GM21825 (cell line): ENCODE measurements at regions not wholly inside any gene's neighbourhood (a gene's known extent, or its start where the extent isn't known, plus 50 kb on each side); places are given as distances from the start of the nearest gene placed in this dataset.

Experiments used
- ATAC-seq: cut with Tn5 transposase; IDR thresholded peaks from one replicate; pipeline ENCODE4 v1.9.1; 2021; ENCODE audit warnings: mild to moderate bottlenecking, moderate library complexity; ENCODE audit not compliant: unreplicated experiment

DNA sequence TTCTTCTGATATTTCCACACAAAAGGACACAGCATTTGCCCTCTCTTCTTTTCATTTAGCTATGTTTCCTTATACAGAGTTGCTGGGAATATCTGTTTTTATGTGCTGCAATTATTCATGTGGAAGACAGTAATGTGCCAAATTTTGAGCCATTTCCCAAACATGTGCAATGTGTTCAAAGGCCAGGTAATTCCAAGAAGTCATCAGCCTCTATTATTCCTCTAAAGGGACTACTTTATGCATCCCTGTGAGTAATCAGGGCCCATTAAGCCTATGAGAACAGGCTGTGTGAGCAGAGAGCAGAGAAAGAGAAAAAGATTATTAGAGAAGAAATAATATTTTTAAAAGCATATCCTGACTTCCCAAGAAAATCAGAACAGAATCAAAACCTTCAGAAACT, 107.6 kb upstream of the OSR1 start:
- ATAC-seq: no peak

DNA sequence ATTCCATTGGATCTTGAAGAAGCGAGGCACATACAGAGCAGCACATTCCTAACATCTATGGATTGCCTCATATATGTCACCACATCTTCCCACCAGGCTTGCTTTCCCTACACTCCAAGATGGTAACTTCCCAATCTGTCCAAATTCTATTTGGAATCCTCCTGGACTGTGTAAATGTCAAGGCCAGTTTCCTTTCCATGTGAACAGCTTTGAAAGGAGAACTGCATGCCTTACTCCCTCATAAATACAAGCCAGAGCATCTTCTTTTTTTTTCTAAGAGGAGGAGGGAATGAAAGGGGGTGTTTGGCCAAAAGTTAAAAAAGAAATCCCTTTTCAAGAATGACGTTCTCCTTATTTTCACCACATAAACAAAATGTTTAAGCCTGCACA, 103.8 kb upstream of the OSR1 start:
- no peak for ATAC-seq

DNA sequence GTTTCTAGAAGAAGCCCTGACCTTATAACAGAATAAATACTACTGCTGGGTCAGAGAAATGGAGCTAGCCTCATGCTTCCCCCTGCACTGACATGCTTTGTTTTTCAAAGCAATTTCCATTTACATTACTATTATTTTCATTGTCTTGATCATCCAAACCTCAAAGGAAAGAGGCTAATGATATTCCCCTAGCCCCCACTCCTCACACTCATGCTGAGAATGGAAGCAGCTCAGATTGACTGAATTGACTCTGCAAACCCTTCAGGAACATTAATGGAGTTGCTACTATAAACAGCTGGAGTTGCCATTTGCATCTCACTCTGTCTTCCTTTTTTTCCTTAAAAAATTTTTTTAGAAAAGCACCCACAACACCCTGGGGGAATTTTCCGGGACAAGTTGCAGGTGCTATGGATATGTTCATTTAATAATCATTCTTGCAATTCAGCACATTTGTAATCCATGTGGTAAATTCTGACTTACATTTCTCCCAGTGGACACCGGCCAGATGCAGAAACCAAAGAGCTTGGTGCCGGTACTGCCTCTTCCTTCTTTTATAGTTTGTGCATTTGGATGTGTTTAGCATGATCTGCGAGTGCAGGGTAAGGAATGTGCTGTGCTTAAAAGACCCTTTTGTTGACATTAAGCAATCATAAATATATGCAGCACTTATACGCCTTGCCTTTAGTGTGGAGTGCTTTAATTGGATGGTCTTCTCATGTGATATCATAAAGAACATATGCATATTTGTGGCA, 103.3 kb upstream of the OSR1 start:
- ATAC-seq: no peak

DNA sequence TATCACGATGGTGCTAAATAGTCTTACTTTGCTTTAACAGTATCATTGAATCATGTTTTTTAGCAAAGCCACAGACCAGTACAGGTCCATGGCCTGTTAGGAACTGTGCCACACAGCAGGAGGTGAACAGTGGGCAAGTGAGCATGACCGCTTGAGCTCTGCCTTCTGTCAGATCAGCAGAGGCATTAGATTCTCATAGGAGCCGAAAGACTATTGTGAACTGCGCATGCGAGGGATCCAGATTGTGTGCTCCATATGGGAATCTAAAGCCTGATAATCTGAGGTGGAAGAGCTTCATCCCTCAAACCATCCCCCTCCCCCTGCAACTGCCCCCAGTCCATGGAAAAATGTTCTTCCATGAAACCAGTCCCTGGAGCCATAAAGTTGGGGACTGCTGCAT, 102.3 kb upstream of the OSR1 start:
- ATAC-seq: no peak

DNA sequence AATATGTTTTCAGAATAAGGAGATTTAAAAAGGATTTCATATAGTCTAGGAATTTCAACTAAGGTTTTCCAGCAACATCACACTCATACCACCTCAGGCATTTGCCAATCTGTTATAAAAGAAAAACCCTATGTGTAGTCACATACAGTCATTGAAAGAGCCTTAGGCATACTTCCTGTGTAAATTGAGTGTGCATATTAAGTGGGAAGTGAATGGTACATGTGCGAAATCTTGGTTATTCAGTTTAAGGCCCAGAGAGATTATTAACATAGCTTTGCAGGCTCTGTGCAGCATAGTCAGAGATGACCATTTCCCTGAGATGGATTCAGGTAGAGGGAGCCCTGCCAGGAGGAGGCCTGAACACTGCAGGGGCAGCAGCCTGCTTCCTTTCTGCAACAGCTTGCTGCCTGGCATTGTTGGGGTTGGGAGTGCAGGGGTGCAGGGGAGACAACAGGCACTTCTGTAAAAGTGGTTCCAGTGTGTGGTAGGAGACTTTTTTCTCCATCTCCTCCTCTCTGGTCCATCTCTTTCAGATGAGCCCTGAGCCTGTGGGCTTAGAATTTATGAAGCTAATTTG, 100.1 kb upstream of the OSR1 start:
- ATAC-seq: no peak

DNA sequence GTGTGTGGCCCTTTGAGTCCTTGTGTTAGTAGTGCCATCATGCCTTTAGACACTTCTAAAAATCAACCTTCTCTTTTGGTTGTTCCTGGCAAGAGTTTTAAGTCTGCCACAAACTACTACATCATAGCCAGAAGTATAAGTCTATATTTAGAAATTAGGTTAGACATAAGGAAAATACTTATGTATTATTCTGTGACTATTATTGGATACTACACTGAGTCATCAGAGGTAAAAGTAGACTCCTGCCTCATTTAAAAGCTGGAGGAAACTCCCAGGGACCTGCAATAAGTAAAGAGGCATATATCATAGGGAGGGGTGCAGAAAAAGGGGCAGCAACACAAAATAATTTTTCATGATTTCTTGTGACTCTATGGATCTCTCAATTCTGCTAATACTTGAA, 99.4 kb upstream of the OSR1 start:
- no peak for ATAC-seq

DNA sequence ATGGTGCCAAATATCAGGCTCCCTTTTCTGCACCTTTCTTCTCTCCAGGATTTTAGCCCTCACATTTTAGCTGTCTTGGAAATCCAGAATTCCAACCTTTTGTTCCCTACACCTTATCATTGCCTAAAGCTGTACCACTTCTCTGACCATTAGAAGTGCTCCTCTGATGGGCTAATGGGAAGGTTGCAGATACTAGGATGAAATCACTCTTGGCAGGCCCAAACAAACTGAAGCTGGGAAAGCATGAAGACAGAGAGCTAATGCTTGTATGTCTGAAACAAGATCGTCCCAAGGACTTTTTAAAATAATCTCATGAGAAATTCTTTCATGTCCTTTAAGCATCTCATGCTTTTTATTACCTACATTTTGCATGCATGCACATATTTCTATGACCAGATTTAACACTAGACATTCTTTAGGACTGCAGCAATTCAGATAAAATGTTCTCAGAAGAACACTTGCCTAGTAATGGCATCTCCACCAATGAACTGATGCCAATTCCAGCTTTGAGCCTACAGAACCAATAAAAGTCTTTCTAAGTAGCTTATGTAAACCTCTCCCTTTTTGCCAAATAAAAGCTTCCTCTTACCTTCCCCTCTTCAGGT, 98.4 kb upstream of the OSR1 start:
- ATAC-seq: no peak

DNA sequence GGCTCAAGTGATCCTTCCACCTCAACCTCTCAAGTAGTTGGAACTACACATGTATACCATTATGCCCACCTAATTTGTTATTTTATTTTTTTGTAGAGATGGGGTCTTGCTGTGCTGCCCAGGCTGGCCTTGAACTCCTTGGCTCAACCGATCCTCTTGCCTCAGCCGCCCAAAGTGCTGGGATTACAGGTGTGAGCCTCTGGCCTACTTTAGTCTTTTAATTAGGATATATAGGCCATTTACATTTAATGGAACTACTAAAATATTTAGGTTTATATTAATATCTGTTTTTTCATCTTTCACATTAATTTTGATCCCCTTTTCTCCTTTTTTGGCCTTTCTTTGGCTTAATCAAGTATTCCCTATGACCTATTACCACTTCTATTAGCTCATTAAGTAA, 95.7 kb upstream of the OSR1 start:
- no peak for ATAC-seq

DNA sequence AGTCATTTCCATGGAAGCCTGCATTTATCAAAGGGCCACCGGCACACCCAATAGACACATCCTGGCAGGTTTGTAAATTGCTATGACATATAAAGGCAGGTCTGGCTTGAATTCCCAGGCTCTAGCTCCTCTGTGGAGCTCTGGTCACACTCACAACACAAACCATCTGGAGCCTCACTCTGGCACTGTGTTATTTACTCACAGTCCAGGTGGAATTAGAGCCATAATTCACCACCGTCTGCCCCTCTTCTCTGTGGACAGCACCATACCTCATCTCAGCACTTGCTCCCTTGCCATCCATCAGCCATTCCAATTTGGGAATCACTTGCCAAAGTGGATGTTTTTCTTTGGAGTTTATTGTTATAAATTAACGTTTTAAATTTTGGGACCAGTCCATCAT, 84.3 kb upstream of the OSR1 start:
- ATAC-seq: no peak

DNA sequence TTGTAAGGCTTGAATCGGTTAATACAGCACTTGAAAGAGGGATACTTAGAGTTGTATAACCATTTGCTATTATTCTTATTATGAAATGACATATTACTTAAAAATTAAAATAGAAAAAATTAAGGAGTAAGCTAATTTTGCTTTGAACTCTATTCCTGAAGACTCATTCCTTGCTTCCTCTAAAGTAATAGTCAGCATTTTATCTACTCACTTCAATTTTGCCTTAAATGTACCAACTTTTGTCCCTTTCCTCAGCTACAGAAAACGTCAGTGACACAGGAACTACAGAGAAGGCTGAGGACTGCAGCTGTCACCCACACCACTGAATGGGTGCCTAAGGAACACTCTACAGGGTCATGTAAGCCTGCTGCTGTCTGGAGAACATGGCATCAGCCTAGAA, 80.7 kb upstream of the OSR1 start:
- ATAC-seq: no peak

DNA sequence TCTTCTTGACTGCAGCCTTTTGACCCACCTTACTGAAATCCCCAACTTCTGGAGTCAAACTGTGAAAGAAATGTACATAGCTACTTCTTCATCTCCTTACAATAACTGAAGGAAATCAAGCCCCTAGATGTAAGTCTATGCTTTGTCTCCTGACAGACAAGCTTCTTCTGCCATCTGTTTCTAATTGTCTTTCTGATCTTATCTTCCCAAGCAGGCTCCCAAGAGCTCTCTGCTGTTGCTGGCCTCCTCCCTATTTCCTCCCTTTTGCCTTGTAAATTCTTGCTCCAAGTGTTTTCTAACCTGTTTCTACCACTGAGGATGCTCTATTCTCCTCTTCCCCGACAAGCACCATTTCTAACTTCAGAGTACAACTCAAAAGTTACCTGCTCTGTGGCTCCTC, 77.4 kb upstream of the OSR1 start:
- ATAC-seq: no peak

DNA sequence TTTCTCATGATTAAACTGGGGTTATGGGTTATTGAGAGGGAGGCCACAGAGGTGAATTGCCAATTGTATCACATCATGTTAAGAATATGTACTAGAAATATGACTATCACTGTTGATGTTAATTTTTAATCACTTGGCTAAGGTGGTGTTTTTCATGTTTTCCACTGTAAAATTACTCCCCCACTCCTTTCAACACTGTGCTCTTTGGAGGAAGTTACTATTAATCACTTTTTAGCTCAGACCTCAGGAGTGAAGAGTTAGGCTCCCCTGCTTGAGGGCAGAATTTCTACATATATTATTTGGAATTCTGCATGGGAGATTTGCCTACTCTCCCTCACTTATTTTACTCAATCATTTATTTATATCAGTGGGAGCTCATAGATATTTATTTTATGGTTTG, 76.0 kb upstream of the OSR1 start:
- no peak for ATAC-seq

DNA sequence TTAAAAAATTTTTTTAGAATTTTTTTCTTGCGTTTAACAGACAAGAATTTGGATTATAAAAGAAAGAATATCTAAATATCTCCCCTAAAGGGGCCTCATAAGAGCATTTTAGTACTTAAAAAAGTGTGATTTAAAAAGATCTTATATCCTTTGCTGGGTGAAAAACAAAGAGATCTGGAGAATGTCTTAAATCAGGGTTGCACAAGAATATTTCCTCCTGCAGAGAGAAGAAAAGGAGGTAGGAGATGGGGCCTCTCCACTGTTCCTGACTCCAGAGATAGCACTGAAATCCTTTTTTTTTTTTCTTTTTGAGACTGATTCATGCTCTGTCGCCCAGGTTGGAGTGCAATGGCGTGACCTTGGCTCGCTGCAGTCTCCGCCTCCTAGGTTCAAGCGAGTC, 68.5 kb upstream of the OSR1 start:
- no peak for ATAC-seq

DNA sequence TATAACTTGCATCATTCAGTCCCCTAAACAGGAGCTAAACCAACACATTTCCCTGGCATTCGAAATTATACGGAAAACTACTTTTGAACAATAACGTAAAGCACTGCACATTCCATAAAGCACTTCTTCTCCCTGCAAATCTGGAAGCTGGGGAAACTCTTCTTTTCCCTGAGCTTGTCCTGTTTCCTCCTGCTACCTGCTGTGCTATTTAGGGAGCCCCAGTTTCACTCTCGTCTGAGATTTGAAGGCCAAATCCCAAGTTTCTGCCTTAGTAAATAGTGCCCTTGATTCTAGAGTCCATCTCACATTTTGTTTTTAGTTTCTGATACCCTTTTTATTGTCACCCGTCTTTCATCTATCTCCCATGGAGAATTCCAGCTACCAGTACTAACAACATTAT, 67.7 kb upstream of the OSR1 start:
- ATAC-seq: no peak

DNA sequence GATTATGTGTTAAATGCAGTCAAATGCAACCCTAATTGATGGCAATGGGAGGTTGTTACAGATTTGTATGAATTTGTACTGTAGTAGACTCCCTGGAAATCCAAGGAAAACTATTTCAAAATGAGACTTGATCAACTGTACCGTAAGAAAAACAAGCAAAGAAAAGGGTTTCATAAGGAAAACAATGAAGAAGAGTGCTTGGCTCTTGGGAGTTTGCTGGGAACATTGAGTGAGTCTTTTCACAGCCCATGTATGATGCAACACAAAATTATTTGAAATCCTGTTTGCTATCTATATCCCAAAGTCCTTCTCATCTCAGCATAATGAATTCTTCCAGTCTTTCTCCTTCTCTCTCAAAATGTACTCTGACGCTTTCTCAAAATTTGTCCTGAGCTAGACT, 67.0 kb upstream of the OSR1 start:
- no peak for ATAC-seq

DNA sequence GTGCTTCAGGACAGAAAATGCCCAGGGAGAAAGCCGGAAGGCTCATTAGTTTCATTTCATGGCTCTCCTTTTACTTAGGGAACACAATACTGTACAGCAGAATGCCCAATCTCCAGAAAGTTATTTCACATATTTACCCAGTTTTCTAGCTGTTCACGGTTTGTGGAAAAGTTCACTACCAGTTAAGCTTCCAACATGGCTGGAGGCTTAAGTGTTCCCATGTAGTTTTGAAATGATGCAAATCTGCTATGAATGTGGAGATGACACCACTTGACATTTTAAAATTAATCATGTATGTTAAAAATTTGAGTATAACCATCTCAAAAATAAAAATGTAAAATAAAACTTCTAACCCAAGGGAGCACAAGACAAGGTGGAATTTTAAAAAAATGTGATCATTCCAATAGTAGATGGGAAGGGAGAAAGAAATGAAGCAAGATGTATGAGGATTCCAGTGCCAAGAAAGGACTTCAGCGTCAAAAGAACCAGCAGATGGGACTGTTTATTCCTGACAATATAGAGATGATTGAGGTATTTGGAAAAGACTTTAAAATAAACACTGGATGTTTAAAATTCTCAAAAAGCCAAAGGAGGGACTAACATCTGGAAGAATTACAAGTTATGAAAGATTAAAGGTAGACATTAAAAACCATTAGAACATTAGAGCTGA, 60.9 kb upstream of the OSR1 start:
- ATAC-seq: no peak

DNA sequence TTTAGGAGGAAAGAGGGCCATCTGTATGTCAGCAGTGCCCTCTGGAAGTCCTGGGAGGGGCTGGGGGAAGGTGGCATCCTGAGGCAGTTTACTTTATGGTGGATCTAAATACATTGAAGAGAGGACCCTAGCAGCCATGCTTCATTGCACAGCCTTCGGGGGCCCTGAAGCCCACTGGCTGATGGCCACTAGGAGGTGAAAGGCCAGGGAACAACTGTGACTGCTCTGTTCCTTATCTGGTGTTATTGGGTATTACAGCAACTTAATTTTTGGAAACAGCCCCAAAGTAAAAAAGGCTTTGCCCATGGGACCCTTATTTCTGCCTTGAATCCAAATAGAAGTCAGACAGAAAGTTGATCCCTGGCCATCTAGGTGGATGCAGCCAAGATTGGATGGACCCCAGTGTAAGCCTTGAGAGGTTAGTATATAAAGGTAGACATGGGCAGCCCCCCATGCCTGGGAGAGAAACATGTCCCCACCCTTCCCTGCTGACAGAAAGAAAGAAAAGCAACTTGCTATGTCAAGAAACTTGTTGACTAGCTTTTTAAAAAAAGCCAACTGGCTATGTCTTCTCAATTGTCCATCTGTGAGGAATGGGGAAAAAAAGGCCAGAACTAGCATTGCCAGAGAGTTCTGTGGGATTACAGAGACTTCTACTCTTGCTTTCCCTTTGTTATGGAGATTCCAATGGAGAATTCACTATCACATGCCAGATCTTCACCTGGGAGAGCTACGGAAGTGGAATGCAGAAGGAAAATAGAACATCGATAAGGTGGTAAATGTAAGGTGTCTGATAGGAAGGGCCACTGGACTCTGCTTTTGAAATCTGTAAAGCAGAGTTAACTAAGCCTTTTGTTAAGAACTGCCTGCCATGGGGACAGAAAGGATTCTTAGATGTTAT, 58.6 kb upstream of the OSR1 start:
- ATAC-seq: no peak

DNA sequence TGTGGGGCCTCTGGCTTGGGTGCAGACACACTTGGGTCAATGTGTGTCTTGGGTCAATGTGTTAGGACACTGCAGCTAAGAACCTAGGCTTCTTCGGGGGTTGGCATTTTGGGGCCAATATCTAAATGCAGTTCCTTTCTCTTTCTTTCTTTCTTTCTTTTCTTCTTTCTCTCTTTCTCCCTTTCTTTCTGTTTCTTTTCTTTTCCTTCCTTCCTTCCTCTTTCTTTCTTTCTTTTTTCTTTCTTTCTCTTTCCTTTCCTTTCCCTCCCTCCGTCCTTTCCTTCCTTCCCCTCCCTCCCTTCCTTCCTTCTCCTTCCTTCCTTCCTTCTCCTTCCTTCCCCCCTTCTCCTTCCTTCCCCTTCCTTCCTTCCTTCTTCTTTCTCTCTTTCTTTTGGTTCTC, 57.7 kb upstream of the OSR1 start:
- no peak for ATAC-seq

DNA sequence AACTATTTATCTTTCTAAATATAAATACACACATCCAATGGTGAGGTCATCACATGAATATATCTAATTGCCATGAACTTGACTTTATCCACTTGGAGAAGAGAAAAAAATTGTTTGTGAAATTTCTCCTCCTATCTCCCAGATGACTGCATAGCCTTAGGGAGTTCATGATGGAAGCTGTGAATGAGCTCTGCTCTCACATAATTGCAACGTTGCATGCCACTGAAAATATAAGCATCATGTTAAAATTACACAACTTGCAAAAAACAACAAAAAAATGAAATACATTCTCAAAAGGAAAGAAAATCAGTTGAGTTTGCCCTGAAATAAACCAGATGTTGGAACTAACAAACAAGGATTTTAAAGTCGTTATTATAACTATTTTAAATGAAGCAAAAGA, 50.6 kb upstream of the OSR1 start:
- ATAC-seq: no peak

DNA sequence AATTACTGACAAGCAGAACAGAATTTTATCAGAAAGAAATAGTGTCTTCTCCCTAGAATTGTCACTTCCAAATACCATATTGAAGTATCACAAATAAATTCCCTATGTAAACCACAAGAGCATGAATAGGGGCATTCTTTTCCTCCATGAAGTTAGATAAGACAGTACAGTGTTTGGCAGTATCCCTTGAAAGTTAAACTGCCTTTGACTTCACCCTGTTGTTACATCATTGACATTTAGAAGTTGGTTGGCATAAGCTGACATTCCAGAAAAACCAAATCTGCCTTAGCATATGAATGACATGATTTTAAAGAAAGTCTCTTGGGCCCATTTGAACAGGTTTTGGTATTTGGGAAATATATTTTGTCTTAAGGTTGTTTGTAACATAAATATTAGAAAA, 50.2 kb upstream of the OSR1 start:
- no peak for ATAC-seq
